HepG2 (cell line): ENCODE measurements at regions not wholly inside any gene's neighbourhood (a gene's known extent, or its start where the extent isn't known, plus 50 kb on each side); places are given as distances from the start of the nearest gene placed in this dataset.

Experiments
- ATAC-seq: fragments of 200-7000 bp; cut with Tn5 transposase; 3 replicates; pipeline ENCODE4 v1.9.1; 2020; ENCODE audit warnings: mild to moderate bottlenecking, moderate library complexity
- BruUV-seq: library from RNA; stranded (reverse); fragments of 400-500 nt; replicated peaks from 2 replicates; lab custom pipeline; 2021; lab: Mats Ljungman, UMichigan
- CTCF ChIA-PET: fragments of 300-600 bp; formaldehyde crosslinking; extraction: SDS; loops from one replicate; lab custom pipeline; 2021; ENCODE audit warnings: low total read pairs, inconsistent platforms, low intra/inter-chr PET ratio; lab: Yijun Ruan, JAX
- POLR2A ChIA-PET: fragments of 350-600 bp; sonication (Branson Sonifier 250); formaldehyde crosslinking; loops from one replicate; lab custom pipeline; 2020; ENCODE audit warnings: antibody characterized with exemption, inconsistent platforms; lab: Yijun Ruan, JAX
- DNase-seq: peaks from one replicate; pipeline ENCODE4 v3.0.0-alpha.2; 2015; ENCODE audit warnings: low spot score
- FAIRE-seq: peaks from 3 replicates; lab custom pipeline; 2011; peaks lifted over from hg19 to GRCh38; lab: Jason Lieb, UNC
- H2AFZ ChIP-seq: one replicate; pipeline ENCODE4 v1.6.1; 2011; ENCODE audit warnings: low read length, inconsistent platforms
- H3K27ac ChIP-seq: fragments of 300-600 bp; 3 replicates; pipeline ENCODE4 v1.8.0; 2011; ENCODE audit warnings: mixed run types, mild to moderate bottlenecking, mixed read lengths, low read length, inconsistent platforms; ENCODE audit not compliant: insufficient read depth; ENCODE audit errors: extremely low read length
- H3K27me3 ChIP-seq, 2 experiments: fragments of 200-600 bp in 1 of 2; 2 replicates in 1 of 2; 3 replicates in 1 of 2; pipeline versions ENCODE4 v1.6.0 to v1.8.0; 2011; ENCODE audit warnings: low read length in 2 of 2, mild to moderate bottlenecking in 2 of 2, moderate library complexity in 2 of 2, inconsistent platforms in 1 of 2; ENCODE audit not compliant: insufficient read depth in 2 of 2, control insufficient read depth in 1 of 2
- H3K36me3 ChIP-seq, 2 experiments: fragments of 200-600 bp in 1 of 2; replicated peaks in 1 of 2; 2 replicates in 1 of 2; 3 replicates in 1 of 2; pipeline versions ENCODE4 v1.5.1 to v1.8.0; 2011; ENCODE audit warnings: low read length in 2 of 2, inconsistent platforms in 1 of 2; ENCODE audit not compliant: insufficient read depth in 2 of 2, control insufficient read depth in 1 of 2
- H3K4me1 ChIP-seq: 2 replicates; pipeline ENCODE4 v1.5.1; 2012; ENCODE audit warnings: low read length, inconsistent platforms; ENCODE audit not compliant: insufficient read depth
- H3K4me2 ChIP-seq: 2 replicates; pipeline ENCODE4 v1.6.0; 2011; ENCODE audit warnings: low read depth, low read length, inconsistent platforms
- H3K4me3 ChIP-seq, 3 experiments: fragments of 200-600 bp in 1 of 3; sonication (generic), shearing (Covaris generic) in 1 of 3; replicated peaks in 1 of 3; 2 replicates each; pipeline ENCODE4 v1.5.1; 2011 to 2016; ENCODE audit warnings: low read length in 3 of 3, inconsistent platforms in 2 of 3, low read depth in 2 of 3, mild to moderate bottlenecking in 2 of 3, control low read depth in 1 of 3, mixed read lengths in 1 of 3; ENCODE audit not compliant: insufficient read depth in 1 of 3
- H3K79me2 ChIP-seq: one replicate; pipeline ENCODE4 v1.6.1; 2011; ENCODE audit warnings: low read length, inconsistent platforms; ENCODE audit not compliant: insufficient read depth
- H3K9ac ChIP-seq: 2 replicates; pipeline ENCODE4 v1.6.0; 2011; ENCODE audit warnings: mild to moderate bottlenecking, low read depth, low read length, inconsistent platforms; ENCODE audit not compliant: insufficient read depth
- H3K9me3 ChIP-seq: 2 replicates; pipeline ENCODE4 v1.5.1; 2012; ENCODE audit warnings: mild to moderate bottlenecking, low read length
- H4K20me1 ChIP-seq: 2 replicates; pipeline ENCODE4 v1.6.0; 2011; ENCODE audit warnings: inconsistent platforms, mild to moderate bottlenecking, low read length, moderate library complexity; ENCODE audit not compliant: insufficient read depth
- EP300 ChIP-seq, 3 experiments: sonication (generic) in 1 of 3; formaldehyde crosslinking in 1 of 3; IDR thresholded peaks; 2 replicates each; pipeline versions ENCODE4 v1.5.1 to v1.6.1; 2011 to 2020; ENCODE audit warnings: low read depth in 2 of 3, low read length in 2 of 3, borderline replicate concordance in 1 of 3, improper control_type of control experiment in 1 of 3, mild to moderate bottlenecking in 1 of 3, missing genetic modification reagents in 1 of 3, moderate library complexity in 1 of 3
- HNRNPUL1 ChIP-seq: fragments of 200-400 bp; formaldehyde crosslinking; IDR thresholded peaks from 2 replicates; pipeline ENCODE4 v1.6.1; 2017; ENCODE audit warnings: low read depth, mild to moderate bottlenecking, low read length, moderate library complexity
- KDM6A ChIP-seq: IDR thresholded peaks from 2 replicates; pipeline ENCODE4 v1.6.1; 2016; ENCODE audit warnings: low read depth
- MYC ChIP-seq: sonication (generic); formaldehyde crosslinking; IDR thresholded peaks from 2 replicates; pipeline ENCODE4 v1.9.0; 2021; ENCODE audit warnings: missing genetic modification reagents, borderline replicate concordance
- POGZ ChIP-seq: sonication (generic); formaldehyde crosslinking; IDR thresholded peaks from 2 replicates; pipeline ENCODE4 v1.4.0; 2020; ENCODE audit warnings: mild to moderate bottlenecking, missing genetic modification reagents
- RAD51 ChIP-seq: fragments of 450-650 bp; IDR thresholded peaks from 2 replicates; pipeline ENCODE4 v1.6.1; 2016; ENCODE audit warnings: borderline replicate concordance
- RFX3 ChIP-seq: IDR thresholded peaks from 2 replicates; pipeline ENCODE4 v1.6.1; 2016; ENCODE audit warnings: missing biosample characterization, missing genetic modification reagents
- SMARCC2 ChIP-seq: fragments of 450-650 bp; IDR thresholded peaks from 2 replicates; pipeline ENCODE4 v1.6.1; 2017; ENCODE audit warnings: antibody characterized with exemption, mild to moderate bottlenecking
- SRF ChIP-seq: IDR thresholded peaks from 2 replicates; pipeline ENCODE4 v1.6.1; 2011; ENCODE audit warnings: mild to moderate bottlenecking, low read depth, low read length, moderate library complexity
- TGIF2 ChIP-seq: IDR thresholded peaks from 2 replicates; pipeline ENCODE4 v1.6.1; 2016; ENCODE audit warnings: control low read depth, missing compliant biosample characterization
- THAP11 ChIP-seq: IDR thresholded peaks from 2 replicates; pipeline ENCODE4 v1.6.1; 2016; ENCODE audit warnings: missing biosample characterization, missing genetic modification reagents
- TOPORS ChIP-seq: sonication (generic); formaldehyde crosslinking; IDR thresholded peaks from 2 replicates; pipeline ENCODE4 v1.8.0; 2023; ENCODE audit warnings: mild to moderate bottlenecking, missing genetic modification reagents
- ZBTB46 ChIP-seq: sonication (generic); formaldehyde crosslinking; IDR thresholded peaks from 2 replicates; pipeline ENCODE4 v1.4.0; 2020; ENCODE audit warnings: mild to moderate bottlenecking, missing genetic modification reagents, borderline replicate concordance
- ZNF317 ChIP-seq: sonication (generic); formaldehyde crosslinking; IDR thresholded peaks from 2 replicates; pipeline ENCODE4 v1.5.0; 2020; ENCODE audit warnings: mild to moderate bottlenecking, missing genetic modification reagents
- ZNF382 ChIP-seq: sonication (generic); formaldehyde crosslinking; IDR thresholded peaks from 2 replicates; pipeline ENCODE4 v1.5.0; 2020; ENCODE audit warnings: missing genetic modification reagents, mild to moderate bottlenecking, borderline replicate concordance
- ZNF713 ChIP-seq: sonication (generic); formaldehyde crosslinking; IDR thresholded peaks from 2 replicates; pipeline ENCODE4 v1.4.0; 2020; ENCODE audit warnings: mild to moderate bottlenecking, missing genetic modification reagents
- WGBS: methylation state at CpG from one replicate; pipeline ENCODE4 v1.1.6; 2017; ENCODE audit warnings: low lambda C conversion rate; 5-methylcytosine and 5-hydroxymethylcytosine counted together
- in situ Hi-C: cut with HindIII; loops from 2 replicates; pipeline ENCODE4 v1.10.0; 2017; ENCODE audit warnings: low pct_unique_long_range_greater_than_20kb; ENCODE audit not compliant: extremely low pct_ligation_motif_present
- intact Hi-C: fragments of 100-400 bp; cut with micrococcal nuclease; formaldehyde crosslinking; loops from one replicate; pipeline ENCODE4 v1.10.0; 2022; ENCODE audit not compliant: unreplicated experiment
- TF ChIP-seq, protein P1 (sequence below): IDR thresholded peaks from 2 replicates; pipeline ENCODE4 v1.6.1; 2016; ENCODE audit warnings: missing genetic modification reagents, missing compliant biosample characterization
- TF ChIP-seq, protein P2 (sequence below): sonication (generic); formaldehyde crosslinking; IDR thresholded peaks from 2 replicates; pipeline ENCODE4 v1.5.0; 2020; ENCODE audit warnings: mild to moderate bottlenecking, missing genetic modification reagents, moderate library complexity

DNA sequence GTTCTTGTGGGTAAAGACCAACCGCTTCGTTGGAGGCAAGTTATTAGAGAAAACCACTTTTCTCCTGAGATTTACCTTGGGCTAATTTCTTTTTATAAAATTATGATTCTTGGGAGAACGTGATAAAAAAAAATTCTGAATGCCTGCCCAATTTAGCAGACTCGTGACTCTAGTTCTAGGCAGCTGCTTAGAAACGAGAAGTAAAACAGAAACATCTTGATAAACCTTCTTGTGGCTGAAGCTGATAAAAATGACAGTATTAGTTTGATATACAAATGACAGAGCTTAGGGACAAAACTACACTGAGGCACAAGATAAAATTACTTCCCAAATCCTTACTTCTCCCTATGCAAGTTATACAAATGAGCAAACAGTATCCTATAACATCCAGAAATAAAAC lies 458.9 kb upstream of the TEX13C start:
- Histone ChIP-seq H3K79me2 (no peaks in the 10 kb centered on the region), H3K27me3 (no peaks in the 10 kb centered on the region), H4K20me1 (no peaks in the 10 kb centered on the region), H3K4me2 (no peak overlapping the region), H3K4me3 (no peak overlapping the region), H3K27ac (no peak overlapping the region), H3K36me3 (no peaks in the 10 kb centered on the region), H3K9ac (no peak overlapping the region), H3K4me1 (no peaks in the 10 kb centered on the region), H3K9me3 (no peaks in the 10 kb centered on the region), H2AFZ (no peak overlapping the region)
- ATAC-seq = no peak
- BruUV-seq = no TSS peak
- POLR2A ChIA-PET = no interaction called here
- in situ Hi-C loops (no loop called here), intact Hi-C loops (no loop called here)
- WGBS = 0% methylated on average over 5 of the region's 5 CpGs
- CTCF ChIA-PET = no interaction called here
- TF ChIP-seq ZNF317 (CRISPR knock-in tag) (no peak), SRF (no peak), TOPORS (CRISPR knock-in tag) (no peak), RAD51 (no peak), TGIF2 (CRISPR knock-in tag) (no peak), ZNF713 (CRISPR knock-in tag) (no peak), KDM6A (CRISPR knock-in tag) (no peak), MYC (CRISPR knock-in tag) (no peak), ZNF382 (CRISPR knock-in tag) (no peak), THAP11 (CRISPR knock-in tag) (no peak), SMARCC2 (no peak)
- no peak for DNase-seq
- no peak for FAIRE-seq

DNA sequence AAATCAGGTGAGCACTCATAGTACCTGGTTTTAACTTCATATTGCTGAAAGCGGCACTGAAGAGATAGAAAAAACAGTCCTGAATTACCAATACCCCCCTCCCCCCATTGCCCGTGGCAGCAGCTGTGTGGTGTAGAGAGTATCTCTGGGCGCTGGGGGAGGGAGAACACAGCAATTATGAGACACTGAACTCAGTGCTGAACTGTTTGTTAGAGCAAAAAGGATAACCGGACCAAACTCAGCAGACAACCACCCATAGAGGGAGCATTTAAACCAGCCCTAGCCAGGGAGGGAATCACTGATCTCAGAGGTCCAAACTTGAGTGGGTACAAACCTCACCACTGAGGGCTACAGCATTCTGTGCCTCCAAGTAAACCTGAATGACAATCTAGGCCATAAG lies 457.4 kb upstream of the TEX13C start:
- ChIA-PET POLR2A (no interaction called here), CTCF (no interaction called here)
- BruUV-seq = no TSS peak
- no peak for DNase-seq
- H3K4me3 ChIP-seq = no peak overlapping the region
- 25% methylated on average over 4 of the region's 4 CpGs for WGBS
- H3K27ac ChIP-seq = no peak overlapping the region
- no peaks in the 10 kb centered on the region for H3K27me3 ChIP-seq
- H3K4me1 ChIP-seq = no peaks in the 10 kb centered on the region
- in situ Hi-C loops (no loop called here), intact Hi-C loops (no loop called here)
- no peak overlapping the region for H3K4me2 ChIP-seq
- no peak for ATAC-seq
- H3K9me3 ChIP-seq = no peaks in the 10 kb centered on the region
- no peak overlapping the region for H3K9ac ChIP-seq
- no peak overlapping the region for H2AFZ ChIP-seq
- no peaks in the 10 kb centered on the region for H3K79me2 ChIP-seq
- H3K36me3 ChIP-seq = no peaks in the 10 kb centered on the region
- no peaks in the 10 kb centered on the region for H4K20me1 ChIP-seq
- FAIRE-seq = no peak
- no peak for TF ChIP-seq ZBTB46 (CRISPR knock-in tag)
- no peak for TF ChIP-seq EP300 (IDR thresholded peaks at IDR 0.05; ENCODE audit: low read depth in 2 of 2, low read length in 2 of 2)
- no peak for TF ChIP-seq EP300 (CRISPR knock-in tag; IDR thresholded peaks at IDR 0.05; ENCODE audit: borderline replicate concordance)
- no peak for TF ChIP-seq HNRNPUL1
- TF ChIP-seq, protein P1, sequence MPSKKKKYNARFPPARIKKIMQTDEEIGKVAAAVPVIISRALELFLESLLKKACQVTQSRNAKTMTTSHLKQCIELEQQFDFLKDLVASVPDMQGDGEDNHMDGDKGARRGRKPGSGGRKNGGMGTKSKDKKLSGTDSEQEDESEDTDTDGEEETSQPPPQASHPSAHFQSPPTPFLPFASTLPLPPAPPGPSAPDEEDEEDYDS (CRISPR knock-in tag) = no peak
- TF ChIP-seq RFX3 (CRISPR knock-in tag) = no peak
- TF ChIP-seq, protein P2, sequence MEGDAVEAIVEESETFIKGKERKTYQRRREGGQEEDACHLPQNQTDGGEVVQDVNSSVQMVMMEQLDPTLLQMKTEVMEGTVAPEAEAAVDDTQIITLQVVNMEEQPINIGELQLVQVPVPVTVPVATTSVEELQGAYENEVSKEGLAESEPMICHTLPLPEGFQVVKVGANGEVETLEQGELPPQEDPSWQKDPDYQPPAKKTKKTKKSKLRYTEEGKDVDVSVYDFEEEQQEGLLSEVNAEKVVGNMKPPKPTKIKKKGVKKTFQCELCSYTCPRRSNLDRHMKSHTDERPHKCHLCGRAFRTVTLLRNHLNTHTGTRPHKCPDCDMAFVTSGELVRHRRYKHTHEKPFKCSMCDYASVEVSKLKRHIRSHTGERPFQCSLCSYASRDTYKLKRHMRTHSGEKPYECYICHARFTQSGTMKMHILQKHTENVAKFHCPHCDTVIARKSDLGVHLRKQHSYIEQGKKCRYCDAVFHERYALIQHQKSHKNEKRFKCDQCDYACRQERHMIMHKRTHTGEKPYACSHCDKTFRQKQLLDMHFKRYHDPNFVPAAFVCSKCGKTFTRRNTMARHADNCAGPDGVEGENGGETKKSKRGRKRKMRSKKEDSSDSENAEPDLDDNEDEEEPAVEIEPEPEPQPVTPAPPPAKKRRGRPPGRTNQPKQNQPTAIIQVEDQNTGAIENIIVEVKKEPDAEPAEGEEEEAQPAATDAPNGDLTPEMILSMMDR (CRISPR knock-in tag) = no peak
- no peak for TF ChIP-seq POGZ (CRISPR knock-in tag)
